ENCODE measurements at regions not wholly inside any gene's neighbourhood (a gene's known extent, or its start where the extent isn't known, plus 50 kb on each side); places are given as distances from the start of the nearest gene placed in this dataset.

DNA sequence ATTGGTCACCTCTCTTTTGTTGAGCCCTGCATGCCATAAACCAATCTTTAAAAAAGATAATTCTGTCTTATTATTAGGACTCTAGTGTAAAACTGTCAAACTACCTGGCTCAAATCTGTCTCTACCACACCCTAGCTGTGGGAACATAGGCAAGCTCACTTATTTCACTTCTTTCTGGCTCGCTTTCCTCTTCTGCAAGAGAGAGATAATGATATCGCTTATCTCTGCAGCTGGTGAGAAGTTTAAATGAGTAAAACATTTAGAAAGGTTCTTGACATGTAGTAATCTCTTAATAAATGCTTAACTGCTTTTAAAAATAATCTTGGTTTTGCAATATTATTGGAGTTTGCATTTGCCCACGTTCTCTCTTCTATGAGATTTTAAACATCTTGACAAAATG lies 1109.2 kb downstream of the RAPGEF2 start:
- in situ Hi-C loops (cut with HindIII; ENCODE audit: low pct_unique_long_range_greater_than_20kb, low sequenced_read_pairs): no loop called here
- no peak for DNase-seq (ENCODE audit: low read depth, low spot score)

DNA sequence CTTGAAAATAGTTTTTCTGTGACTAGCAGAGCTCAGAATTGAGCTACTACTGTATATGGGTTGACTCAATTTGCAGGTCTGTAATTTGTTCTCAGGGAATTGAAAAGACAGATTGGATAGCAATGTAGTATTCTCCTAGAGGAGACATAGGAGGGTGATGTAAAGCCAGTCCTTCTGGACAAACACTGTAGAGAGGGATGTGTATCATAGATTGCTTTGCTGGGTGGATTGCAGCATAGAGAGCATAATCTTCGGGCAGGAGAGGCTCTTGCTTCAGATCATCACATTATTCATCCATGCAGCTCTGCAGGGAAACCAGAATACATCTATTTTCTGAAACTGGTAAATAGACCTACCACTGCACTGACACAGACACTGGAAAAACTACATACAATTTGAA lies 1110.5 kb downstream of the RAPGEF2 start:
- in situ Hi-C loops (cut with HindIII; ENCODE audit: low pct_unique_long_range_greater_than_20kb, low sequenced_read_pairs): no loop called here
- DNase-seq (ENCODE audit: low read depth, low spot score): no peak

DNA sequence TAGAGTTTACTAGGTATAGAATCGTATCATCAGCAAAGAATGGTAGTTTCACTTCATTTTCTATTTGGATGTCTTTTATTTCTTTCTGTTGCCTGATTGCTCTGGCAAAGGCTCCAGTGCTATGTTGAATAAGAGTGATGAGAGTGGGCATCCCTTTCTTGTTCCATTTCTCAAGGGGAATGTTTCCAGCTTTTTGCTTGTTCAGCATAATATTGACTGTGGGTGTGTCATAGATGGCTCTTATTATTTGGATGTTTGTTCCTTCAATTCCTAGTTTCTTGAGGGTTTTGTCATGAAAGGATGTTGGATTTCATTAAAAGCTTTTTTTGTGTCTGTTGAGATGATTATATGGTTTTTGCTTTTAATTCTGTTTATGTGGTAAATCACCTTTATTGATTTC lies 1114.5 kb downstream of the RAPGEF2 start:
- DNase-seq (ENCODE audit: low read depth, low spot score): no peak
- in situ Hi-C loops (cut with HindIII; ENCODE audit: low pct_unique_long_range_greater_than_20kb, low sequenced_read_pairs): no loop called here

DNA sequence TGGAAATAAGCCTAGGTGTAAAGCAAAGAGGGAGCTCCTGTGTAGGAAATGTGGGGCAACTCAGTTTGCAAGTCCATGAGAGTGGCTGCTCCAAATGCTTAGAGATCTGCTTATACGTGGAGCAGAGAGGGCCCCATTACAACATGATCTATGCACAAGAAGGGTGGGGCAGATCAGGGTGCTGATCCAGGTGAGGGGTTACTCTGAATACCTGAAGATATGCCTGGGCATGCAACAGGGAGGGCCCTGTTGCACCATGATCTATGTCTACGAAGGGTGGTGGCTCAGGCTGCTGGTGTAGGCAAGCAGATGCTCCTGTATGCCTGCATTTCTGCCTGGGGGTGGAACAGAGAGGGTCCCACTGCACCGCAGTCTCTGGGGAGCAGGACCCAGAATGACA lies 1121.2 kb downstream of the RAPGEF2 start:
- in situ Hi-C loops (cut with HindIII; ENCODE audit: low pct_unique_long_range_greater_than_20kb, low sequenced_read_pairs): no loop called here
- no peak for DNase-seq (ENCODE audit: low read depth, low spot score)

DNA sequence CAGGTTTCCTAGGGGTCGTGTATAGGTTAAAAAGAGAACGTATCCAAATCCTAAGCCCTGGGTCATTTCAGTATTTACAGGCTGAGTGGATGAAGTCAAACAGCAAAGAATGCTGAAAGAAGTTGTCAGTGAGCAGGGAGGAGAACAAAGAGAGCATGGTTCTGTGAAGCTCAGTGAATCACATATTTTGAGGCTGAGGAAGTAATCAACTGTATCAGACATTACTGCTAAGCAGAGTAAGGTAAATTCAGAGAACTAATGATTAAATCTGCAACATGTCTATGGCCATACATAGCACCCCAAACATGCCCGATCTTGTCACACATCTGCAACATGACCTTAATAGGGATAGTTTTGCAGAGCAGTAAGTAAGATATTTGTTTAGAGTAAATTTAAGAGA lies 1130.3 kb downstream of the RAPGEF2 start:
- DNase-seq (ENCODE audit: low read depth, low spot score): no peak
- in situ Hi-C loops (cut with HindIII; ENCODE audit: low pct_unique_long_range_greater_than_20kb, low sequenced_read_pairs): no loop called here

DNA sequence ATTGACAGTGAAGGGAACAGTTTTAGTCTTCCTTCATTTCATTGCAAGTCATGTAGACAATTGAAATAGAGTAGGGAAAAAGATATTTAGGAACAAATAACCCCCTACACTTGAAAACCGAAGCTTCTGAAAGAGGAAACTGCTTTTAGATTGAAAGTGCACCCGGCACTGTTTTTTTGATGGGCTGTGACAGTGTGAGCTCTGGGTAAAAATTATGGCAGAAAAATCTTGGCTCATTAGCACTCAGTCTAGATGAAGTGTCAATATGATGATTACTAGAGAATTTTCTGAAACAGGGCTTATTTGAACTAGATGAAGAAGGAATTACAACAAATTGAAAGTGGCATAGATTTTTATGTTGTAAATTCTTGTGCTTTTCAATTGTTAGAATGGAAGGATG lies 1132.4 kb downstream of the RAPGEF2 start:
- DNase-seq (ENCODE audit: low read depth, low spot score): no peak
- in situ Hi-C loops (cut with HindIII; ENCODE audit: low pct_unique_long_range_greater_than_20kb, low sequenced_read_pairs): no loop called here

DNA sequence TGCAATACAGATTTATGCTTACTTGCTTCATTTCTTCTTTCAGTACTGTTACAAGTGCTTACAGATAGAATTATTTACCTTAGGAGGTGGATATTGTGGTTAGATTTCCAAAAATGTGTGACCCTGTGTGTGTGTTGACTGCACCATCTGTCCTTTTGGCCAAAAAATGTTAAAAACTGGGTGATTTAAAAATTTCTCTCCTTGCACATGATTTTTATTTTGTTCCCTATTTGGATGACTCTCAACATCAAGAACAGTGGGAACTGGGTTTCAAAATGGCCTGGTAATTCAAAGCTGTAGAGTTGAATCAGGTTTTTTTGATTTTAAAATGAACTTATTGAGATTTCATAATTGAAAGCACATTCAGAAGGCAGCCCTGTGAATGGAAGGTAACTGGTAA lies 1132.9 kb downstream of the RAPGEF2 start:
- DNase-seq (ENCODE audit: low read depth, low spot score): no peak
- in situ Hi-C loops (cut with HindIII; ENCODE audit: low pct_unique_long_range_greater_than_20kb, low sequenced_read_pairs): no loop called here

DNA sequence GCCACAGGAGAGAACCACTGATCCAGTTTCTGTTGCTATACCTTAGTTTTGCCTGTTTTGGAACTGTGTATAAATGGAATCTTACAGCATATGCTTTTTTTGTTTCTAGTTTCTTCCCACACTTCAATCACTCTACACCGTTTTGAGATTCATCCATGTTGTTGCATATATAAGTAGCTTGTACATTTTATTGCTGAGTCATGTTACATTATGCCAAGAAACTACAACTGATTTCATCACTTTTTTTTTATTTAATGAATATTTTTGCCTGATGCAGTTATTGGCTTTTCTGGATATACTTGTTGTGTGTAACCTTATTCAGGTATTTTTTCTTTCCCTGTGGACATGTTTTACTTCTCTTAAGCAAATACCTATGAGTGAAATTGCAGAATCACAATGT lies 1135.9 kb downstream of the RAPGEF2 start:
- in situ Hi-C loops (cut with HindIII; ENCODE audit: low pct_unique_long_range_greater_than_20kb, low sequenced_read_pairs): no loop called here
- DNase-seq (ENCODE audit: low read depth, low spot score): no peak

DNA sequence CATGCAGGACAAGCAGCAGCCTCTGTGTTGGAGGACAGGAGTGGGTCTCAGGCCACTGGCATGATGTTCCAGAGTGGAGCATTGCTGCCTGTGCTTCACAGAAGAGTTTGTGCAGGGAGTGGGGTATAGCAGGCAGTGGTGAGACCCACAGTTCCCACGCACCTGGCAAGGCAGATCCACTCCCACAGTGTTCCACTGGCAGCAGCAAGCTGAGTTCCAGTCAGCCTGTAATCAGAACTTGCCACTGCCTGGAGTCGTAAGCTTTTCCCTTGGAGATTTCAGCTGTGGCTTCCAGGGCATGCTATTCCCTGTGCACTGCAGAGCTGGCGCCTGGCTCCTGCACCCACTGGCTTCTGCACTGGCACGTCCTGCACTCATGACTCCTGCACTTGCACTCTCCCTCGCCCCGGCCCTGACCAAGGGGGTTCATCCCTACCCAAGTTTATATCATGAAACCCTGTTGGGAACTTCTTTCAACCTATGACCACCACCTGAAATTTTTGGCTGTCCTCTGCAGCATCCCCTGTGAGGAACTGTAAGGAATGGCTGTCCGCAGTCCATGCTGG lies 1144.3 kb downstream of the RAPGEF2 start:
- no peak for DNase-seq (ENCODE audit: low read depth, low spot score)
- in situ Hi-C loops (cut with HindIII; ENCODE audit: low pct_unique_long_range_greater_than_20kb, low sequenced_read_pairs): no loop called here

DNA sequence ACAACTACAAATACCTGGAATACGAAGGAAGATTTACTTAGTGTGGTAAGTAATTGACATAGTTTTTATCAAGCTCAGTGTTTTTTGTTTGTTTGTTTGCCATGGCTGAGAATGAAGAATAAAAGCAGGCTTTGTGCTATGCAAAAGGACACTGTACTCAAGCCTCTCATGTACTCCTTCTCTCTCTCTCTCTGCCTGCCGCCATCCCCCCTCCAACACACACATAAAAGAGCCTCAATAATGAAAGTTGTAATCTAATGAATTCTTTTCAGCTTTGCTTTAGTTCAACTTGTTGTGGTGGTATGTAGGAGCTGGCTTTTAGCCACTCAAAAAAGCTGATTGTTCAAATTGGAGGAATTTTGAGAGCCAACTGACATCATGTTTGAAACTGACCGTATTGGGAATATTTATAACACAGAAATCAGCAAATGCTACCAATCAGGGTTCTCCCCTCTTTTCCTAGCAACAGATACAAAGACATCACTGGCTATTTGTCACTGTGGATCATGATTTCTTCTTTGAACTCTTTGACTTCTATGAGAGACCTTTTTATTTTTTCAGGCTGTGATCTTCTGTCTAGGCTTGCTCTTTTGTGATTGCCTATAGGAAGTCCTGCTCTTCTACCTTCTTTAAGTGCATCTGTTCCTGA lies 1148.8 kb downstream of the RAPGEF2 start:
- no peak for DNase-seq (ENCODE audit: low read depth, low spot score)
- in situ Hi-C loops (cut with HindIII; ENCODE audit: low pct_unique_long_range_greater_than_20kb, low sequenced_read_pairs): no loop called here

DNA sequence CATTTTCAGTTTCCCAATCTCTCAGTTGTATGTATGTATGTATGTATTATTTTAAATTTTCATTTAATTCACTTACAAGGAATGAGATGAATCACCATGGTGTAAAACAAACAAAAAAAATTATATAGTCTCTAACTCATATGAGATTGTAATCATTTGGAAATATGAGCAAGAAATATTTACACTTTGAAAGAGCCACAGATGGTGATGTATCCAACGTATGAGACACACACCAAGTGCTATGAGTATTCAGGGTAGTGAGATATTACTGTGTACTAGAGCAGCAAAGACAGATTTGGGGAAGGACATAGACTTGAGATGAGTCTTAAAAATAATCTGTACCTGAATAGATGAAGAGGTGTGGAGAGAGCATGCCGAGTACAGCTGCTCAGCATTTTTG lies 1154.4 kb downstream of the RAPGEF2 start:
- no peak for DNase-seq (ENCODE audit: low read depth, low spot score)
- in situ Hi-C loops (cut with HindIII; ENCODE audit: low pct_unique_long_range_greater_than_20kb, low sequenced_read_pairs): no loop called here

DNA sequence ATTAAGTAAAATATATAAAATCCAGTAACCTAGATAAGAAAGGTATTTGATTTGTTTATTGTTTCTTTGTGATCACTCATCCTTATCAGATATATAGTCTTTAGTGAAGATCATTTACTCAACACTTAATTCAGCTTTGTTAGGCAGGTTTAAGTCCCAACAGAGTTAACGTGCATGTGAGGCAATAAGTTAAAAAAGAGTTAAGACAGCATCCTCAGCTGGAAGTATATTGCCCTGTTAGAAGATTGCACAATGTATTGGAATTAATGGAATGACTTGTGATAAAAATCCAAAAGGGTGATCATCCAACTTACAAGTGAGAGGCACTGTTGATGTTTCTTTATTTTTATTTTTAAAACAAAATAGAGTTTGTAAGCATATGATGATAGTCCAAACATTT lies 1162.1 kb downstream of the RAPGEF2 start:
- in situ Hi-C loops (cut with HindIII; ENCODE audit: low pct_unique_long_range_greater_than_20kb, low sequenced_read_pairs): no loop called here

DNA sequence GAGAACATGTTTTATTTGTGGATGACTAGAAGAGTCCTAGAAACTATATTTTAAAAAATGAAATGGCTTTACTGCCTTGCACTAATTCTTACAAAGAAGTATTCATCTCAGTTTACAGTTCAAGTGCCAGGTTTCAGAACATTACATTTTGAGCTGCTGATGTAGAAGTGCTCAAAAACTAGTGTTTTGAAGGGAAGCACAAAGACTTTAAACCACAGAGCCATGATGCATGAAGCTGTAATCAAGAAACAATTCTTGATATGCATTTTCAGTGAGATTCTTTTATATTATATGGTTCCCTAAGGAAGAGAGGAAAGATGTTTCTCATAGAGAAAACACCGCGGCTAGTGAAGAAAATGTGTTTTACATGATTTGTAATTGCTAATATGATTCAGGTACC lies 1163.0 kb downstream of the RAPGEF2 start:
- no peak for DNase-seq (ENCODE audit: low read depth, low spot score)
- in situ Hi-C loops (cut with HindIII; ENCODE audit: low pct_unique_long_range_greater_than_20kb, low sequenced_read_pairs): no loop called here

More for the DNA sequence above, 1162.1 kb downstream of the RAPGEF2 start:
- DNase-seq (ENCODE audit: low read depth, low spot score): no peak

DNA sequence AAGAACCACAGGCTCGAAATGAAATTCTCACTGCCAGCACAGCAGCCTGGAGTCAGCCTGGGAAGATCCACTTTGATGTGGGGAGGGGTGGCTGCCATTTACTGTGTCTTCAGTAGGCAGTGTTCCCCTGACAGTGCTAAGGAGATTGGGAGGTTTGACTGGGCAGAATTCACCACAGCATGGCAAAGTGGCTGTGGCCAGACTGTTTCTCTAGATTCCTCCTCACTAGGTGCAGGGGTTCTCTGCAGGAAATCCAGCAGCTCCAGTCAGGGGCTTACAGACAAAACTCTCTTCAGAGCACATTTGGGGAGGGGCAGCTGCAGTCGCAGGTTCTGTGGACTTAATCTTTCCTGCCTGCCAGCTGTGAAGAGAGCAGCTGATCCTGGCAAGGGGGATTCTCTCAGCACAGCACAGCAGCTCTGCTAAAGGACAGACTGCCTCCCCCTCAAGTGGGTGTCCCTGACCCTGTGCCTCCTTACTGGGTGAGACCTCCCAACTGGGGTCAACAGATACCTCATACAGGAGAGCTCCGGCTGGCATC lies 1174.0 kb downstream of the RAPGEF2 start:
- in situ Hi-C loops (cut with HindIII; ENCODE audit: low pct_unique_long_range_greater_than_20kb, low sequenced_read_pairs): no loop called here
- no peak for DNase-seq (ENCODE audit: low read depth, low spot score)

DNA sequence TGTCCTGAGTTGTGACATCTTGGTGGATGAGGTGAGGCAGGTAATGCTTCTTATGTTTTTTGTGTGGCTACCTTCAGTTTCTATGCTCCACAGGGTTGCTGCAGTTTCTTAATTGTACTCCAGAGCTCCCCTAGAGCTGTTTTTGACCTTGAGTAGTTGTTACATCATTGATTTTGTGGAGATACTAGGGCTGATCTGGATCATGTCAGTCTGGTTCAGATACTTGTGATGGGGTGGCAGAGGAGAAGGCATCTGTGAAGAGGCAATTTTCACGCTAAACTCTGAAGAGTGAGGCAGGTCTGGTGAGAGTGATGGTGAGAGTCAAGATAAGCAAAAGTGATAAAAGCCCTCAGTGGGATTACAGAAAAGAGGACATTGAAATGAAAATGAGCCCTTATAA lies 1180.2 kb downstream of the RAPGEF2 start:
- no peak for DNase-seq (ENCODE audit: low read depth, low spot score)
- in situ Hi-C loops (cut with HindIII; ENCODE audit: low pct_unique_long_range_greater_than_20kb, low sequenced_read_pairs): no loop called here

DNA sequence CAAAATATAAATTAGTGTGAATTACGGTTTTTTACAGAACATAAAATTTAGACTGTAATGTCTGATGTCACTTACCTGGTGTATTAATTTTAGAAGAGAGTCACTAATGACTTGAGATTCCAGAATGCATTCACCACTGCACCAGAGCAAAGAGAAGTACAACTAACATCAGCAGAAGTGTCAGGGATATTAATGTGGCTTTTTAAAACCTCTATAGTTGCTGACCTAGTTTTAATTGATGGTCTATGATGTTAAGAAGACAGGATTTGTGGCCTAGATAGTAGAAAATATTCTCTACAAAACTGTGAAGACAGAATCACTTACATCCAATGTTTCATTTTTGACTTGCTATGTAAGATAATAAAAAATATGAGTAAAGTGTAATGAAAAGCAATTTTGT lies 1181.6 kb downstream of the RAPGEF2 start:
- DNase-seq (ENCODE audit: low read depth, low spot score): no peak
- in situ Hi-C loops (cut with HindIII; ENCODE audit: low pct_unique_long_range_greater_than_20kb, low sequenced_read_pairs): no loop called here

DNA sequence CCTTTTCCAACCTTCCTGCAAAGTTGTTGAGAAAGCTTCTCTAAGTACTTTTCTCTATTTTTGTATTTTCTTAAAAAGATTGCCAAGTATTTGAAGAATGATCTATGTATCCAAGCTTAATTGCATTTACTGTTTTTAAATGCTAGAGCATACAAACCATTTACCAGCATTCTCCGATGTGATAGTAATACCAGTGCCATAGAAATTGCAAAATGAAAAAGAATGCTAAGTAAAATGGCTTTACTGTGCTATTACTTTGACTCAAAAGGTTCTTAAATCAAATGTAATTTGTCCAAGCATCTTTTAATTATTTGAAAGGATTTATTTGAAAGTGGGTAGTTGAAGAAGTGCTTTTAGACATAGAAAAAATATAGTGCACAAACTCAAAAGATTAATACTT lies 1183.2 kb downstream of the RAPGEF2 start:
- no peak for DNase-seq (ENCODE audit: low read depth, low spot score)
- in situ Hi-C loops (cut with HindIII; ENCODE audit: low pct_unique_long_range_greater_than_20kb, low sequenced_read_pairs): no loop called here

DNA sequence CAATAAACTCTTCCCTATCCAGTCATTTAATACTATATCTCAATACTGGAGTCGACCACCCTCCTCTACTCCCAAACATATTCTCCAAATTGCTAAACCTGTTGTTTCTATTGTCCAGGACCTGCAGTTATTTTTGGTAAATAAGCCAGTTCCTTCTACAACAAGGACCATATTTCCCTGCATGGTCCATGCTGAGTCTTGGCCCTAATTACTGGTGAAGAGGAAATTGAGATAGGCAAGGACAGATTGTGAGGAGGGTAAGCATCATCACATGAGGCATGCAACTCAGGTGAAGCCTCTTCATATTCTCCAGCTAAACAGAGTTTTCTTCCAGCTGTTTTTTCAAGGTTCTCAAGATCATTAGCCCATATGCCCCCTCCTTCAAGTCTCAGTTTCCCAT lies 1193.6 kb downstream of the RAPGEF2 start:
- in situ Hi-C loops (cut with HindIII; ENCODE audit: low pct_unique_long_range_greater_than_20kb, low sequenced_read_pairs): no loop called here
- no peak for DNase-seq (ENCODE audit: low read depth, low spot score)

DNA sequence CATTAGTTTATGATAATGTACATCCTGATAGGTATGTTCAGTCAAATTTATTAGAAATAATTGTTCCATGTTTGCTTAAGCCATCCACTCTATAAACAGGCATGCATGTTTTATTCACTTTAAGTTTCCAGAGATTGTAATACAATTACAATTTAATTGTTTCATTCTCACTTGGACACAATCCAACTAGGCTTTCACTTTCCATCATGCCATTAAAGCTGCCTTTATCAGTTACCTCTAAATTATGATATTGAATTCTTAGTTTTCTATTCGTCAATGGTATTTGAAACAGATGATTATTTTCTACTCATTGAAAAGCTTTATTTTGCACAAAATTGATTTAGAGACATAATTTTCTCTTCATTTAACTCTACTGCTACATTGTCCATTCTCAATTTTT lies 1196.3 kb downstream of the RAPGEF2 start:
- no peak for DNase-seq (ENCODE audit: low read depth, low spot score)
- in situ Hi-C loops (cut with HindIII; ENCODE audit: low pct_unique_long_range_greater_than_20kb, low sequenced_read_pairs): no loop called here

DNA sequence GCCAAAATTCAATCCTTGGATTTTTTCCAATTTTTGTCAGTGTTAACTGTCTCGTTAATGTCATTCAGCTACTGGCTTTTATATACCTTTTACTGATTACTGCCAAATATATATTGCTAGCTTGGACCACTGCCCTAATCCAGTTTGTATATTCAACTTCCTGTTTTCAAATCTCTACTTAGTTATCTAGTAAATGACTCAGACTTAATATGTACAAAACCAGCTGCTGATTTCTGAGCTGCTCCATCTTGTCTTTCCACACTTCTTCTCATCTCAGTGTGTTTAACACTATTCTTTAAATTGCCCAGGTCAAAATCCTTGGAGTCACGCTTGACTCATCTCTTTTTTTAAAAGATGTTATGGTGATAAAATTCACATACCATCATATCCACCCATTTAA lies 1196.7 kb downstream of the RAPGEF2 start:
- DNase-seq (ENCODE audit: low read depth, low spot score): no peak
- in situ Hi-C loops (cut with HindIII; ENCODE audit: low pct_unique_long_range_greater_than_20kb, low sequenced_read_pairs): no loop called here

All from SK-MEL-5 (cell line).